ENCODE measurements at regions not wholly inside any gene's neighbourhood (a gene's known extent, or its start where the extent isn't known, plus 50 kb on each side); places are given as distances from the start of the nearest gene placed in this dataset.

DNA sequence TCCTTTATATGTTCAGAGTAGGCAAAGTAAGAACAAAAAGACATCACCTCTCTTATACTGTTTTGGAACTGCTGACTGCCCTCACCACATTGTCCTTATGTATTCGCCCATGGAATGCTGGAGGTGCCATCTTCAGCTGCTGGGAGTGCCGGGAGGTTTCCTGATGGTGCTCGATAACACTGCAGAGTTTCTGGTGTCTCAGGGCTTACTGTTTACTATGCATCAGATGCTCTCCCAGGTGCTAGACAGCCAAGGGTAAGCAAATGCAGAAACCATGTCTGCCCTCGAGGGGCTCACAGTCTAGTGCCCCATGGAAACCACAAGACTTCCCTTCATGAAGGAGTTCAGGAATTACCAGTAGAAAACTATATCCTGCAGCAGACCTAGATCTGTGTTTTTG lies 70.1 kb upstream of the SMIM23 start:
- no peak overlapping the region for H3K27ac ChIP-seq
- no peaks in the 10 kb centered on the region for H3K27me3 ChIP-seq
- intact Hi-C loops (cut with DNase I): no loop called here
- no peaks in the 10 kb centered on the region for H3K36me3 ChIP-seq
- ATAC-seq: no peak
- WGBS, 2 donors: 81 to 87% methylated on average over 4 of the region's 4 CpGs
- H3K9me3 ChIP-seq: peaks cover 0 to 10% (median 0%) of the 10 kb centered on the region in 11 donors
- no peak overlapping the region for H3K4me3 ChIP-seq
- DNase-seq: no peak
- H3K4me1 ChIP-seq: peaks cover 0 to 6% (median under 1%) of the 10 kb centered on the region in 9 donors
- TF ChIP-seq, protein P1, sequence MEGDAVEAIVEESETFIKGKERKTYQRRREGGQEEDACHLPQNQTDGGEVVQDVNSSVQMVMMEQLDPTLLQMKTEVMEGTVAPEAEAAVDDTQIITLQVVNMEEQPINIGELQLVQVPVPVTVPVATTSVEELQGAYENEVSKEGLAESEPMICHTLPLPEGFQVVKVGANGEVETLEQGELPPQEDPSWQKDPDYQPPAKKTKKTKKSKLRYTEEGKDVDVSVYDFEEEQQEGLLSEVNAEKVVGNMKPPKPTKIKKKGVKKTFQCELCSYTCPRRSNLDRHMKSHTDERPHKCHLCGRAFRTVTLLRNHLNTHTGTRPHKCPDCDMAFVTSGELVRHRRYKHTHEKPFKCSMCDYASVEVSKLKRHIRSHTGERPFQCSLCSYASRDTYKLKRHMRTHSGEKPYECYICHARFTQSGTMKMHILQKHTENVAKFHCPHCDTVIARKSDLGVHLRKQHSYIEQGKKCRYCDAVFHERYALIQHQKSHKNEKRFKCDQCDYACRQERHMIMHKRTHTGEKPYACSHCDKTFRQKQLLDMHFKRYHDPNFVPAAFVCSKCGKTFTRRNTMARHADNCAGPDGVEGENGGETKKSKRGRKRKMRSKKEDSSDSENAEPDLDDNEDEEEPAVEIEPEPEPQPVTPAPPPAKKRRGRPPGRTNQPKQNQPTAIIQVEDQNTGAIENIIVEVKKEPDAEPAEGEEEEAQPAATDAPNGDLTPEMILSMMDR (IDR thresholded peaks at IDR 0.05): no peak

DNA sequence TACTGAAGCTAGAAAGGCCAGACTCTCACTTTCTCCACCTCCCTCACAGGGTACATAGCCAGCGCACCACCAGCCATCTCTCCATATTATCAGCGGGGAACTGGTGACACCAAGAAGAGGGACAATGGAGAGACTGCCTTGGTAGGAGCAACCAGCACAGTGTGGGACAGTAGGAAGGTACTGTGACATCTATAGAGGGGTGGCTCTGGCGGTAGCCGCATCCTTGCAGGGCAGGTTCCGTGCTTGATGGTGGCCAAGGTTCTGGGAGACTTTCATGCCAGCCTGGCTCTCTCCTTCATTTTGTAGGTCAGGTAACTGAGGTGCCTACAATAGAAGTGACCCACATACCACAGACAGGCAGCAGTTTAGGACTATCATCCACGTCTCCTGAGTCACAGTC lies 65.5 kb upstream of the SMIM23 start:
- WGBS, 2 donors: 76 to 78% methylated on average over 6 of the region's 6 CpGs
- TF ChIP-seq, protein P1 (IDR thresholded peaks at IDR 0.05): no peak
- intact Hi-C loops (cut with DNase I): no loop called here
- Histone ChIP-seq H3K4me1 (peaks cover 0 to 10% (median 0%) of the 10 kb centered on the region in 9 donors), H3K36me3 (no peaks in the 10 kb centered on the region), H3K9me3 (peaks cover 0 to 3% (median 0%) of the 10 kb centered on the region in 11 donors), H3K27ac (no peak overlapping the region), H3K4me3 (no peak overlapping the region), H3K27me3 (peaks cover 0 to 4% (median 0%) of the 10 kb centered on the region in 7 donors)
- DNase-seq: no peak
- ATAC-seq: no peak

DNA sequence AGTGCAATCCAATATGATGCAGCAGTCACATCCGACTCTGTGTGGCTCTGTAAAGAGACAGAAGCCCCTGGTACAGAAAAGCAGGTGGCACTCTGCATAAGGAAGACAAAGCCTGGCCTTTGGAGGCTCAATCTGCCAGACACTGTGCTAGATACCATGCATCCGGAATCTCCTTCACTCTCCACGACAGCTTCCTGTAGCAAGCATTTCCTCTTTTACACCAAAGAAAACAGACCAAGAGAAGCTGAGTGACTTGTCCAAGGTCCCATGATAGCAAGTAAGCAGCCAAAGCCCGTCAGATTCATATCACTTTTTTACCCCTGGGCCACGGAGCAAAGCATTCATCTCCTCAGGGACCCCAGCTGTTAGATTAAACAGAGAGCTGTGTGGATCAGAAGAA lies 64.2 kb upstream of the SMIM23 start:
- TF ChIP-seq, protein P1 (IDR thresholded peaks at IDR 0.05): no peak
- Histone ChIP-seq H3K4me1 (peaks cover 0 to 8% (median 0%) of the 10 kb centered on the region in 9 donors), H3K9me3 (peaks cover 0 to 12% (median 0%) of the 10 kb centered on the region in 11 donors), H3K4me3 (no peak overlapping the region), H3K27me3 (peaks cover 0 to 4% (median 0%) of the 10 kb centered on the region in 7 donors), H3K36me3 (no peaks in the 10 kb centered on the region), H3K27ac (no peak overlapping the region)
- intact Hi-C loops (cut with DNase I): no loop called here
- ATAC-seq (peak in 1 of 8 donors; percentile 42), DNase-seq (no peak)
- 27 to 37% methylated on average over 5 of the region's 5 CpGs for WGBS, 2 donors

DNA sequence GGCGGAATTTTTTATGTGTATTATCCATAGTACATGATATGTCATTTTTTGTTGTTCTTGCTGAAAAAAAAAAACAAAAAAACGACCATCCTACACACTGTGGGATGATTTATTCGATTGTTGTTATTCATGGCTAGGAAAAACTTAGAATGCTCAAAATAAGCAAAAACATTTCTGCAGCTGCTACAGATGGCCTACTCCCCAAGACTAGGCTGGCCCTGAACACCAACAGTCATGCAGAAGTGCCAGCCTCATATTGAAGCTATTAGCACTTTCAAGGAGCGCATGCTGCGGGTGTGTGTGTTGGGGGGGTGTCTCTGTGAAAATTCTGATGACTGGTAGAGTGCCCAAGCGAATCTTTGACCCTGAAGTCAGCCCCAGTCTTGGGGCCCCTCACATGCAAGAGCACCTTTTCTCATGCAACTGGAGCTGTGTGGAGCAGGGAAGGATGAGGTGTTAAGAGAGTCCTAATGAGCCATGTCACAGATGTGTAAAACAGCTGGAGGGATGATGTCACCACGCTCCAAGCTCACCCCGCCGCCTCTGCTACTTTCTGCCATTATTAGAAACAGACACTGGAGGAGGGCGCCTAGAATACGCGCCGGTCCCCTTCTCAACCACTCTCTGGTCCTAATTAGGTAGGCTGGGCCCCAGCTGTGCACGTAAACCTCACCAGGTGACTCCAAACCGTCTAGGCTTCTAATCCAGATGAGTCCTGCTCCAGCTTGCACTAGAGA lies 61.0 kb upstream of the SMIM23 start:
- H3K27ac ChIP-seq: peak overlapping the region in 1 of 10 donors; percentile 22
- DNase-seq: peak in 1 of 2 donors; percentile 34
- 65 to 69% methylated on average over 15 of the region's 15 CpGs for WGBS, 2 donors
- TF ChIP-seq, protein P1 (IDR thresholded peaks at IDR 0.05): no peak
- intact Hi-C loops (cut with DNase I): no loop called here
- peaks cover 0 to 33% (median 9%) of the 10 kb centered on the region in 11 donors for H3K9me3 ChIP-seq
- no peaks in the 10 kb centered on the region for H3K36me3 ChIP-seq
- no peak overlapping the region for H3K4me3 ChIP-seq
- H3K4me1 ChIP-seq: peaks cover 0 to 8% (median 0%) of the 10 kb centered on the region in 9 donors
- peaks cover 0 to 4% (median 0%) of the 10 kb centered on the region in 7 donors for H3K27me3 ChIP-seq
- ATAC-seq: peak in 6 of 8 donors; percentile 58 to 86 (median 80)
